Hepatocyte (in vitro differentiated cells): ENCODE measurements at regions not wholly inside any gene's neighbourhood (a gene's known extent, or its start where the extent isn't known, plus 50 kb on each side); places are given as distances from the start of the nearest gene placed in this dataset.

Source experiments
- EZH2phosphoT487 ChIP-seq: fragments of 200-600 bp; sonication (generic); IDR thresholded peaks from one replicate; pipeline ENCODE4 v1.6.1; 2018; ENCODE audit warnings: antibody characterized with exemption, mild to moderate bottlenecking, low read depth, moderate library complexity; ENCODE audit not compliant: unreplicated experiment, severe bottlenecking
- TF ChIP-seq, protein P1 (sequence below): fragments of 200-600 bp; sonication (generic); IDR thresholded peaks from 2 replicates; pipeline ENCODE4 v1.5.1; 2016; ENCODE audit warnings: antibody characterized with exemption, mild to moderate bottlenecking; ENCODE audit not compliant: poor library complexity

DNA sequence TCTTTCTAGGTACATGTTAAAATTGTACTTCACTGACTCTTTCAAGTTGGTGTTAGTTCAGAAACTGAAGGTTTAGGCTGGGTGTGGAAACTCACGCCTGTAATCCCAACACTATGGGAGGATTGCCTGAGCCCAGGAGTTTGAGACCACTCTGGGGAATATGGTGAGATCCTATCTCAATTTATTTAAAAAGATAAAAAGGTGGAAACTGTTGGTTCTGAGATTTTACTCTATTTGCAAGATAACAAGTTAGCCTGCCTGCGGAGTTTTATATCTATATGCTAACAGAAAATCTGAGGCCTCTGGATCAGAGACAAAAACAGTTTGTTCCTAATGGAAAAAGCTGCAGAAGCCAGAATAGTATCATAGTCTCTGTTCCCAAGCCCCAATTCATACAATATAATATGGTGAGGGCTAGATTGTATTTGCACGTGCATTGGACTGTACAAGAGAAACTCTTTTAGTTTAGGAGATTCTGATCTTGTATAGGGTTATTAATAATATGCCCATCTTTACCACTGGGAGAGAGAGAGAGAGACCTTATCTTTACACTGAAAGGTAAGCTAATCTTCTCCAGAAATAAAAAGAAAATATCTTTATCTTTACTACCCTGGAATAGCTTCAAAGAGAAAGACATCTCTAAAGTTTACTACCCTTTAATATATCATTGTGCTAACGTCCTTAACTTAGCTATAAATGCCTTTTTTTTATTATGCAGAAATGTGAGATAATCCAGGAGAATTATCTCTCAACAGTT lies 1267.6 kb downstream of the OTOL1 start:
- no peak for TF ChIP-seq EZH2phosphoT487
- TF ChIP-seq, protein P1, sequence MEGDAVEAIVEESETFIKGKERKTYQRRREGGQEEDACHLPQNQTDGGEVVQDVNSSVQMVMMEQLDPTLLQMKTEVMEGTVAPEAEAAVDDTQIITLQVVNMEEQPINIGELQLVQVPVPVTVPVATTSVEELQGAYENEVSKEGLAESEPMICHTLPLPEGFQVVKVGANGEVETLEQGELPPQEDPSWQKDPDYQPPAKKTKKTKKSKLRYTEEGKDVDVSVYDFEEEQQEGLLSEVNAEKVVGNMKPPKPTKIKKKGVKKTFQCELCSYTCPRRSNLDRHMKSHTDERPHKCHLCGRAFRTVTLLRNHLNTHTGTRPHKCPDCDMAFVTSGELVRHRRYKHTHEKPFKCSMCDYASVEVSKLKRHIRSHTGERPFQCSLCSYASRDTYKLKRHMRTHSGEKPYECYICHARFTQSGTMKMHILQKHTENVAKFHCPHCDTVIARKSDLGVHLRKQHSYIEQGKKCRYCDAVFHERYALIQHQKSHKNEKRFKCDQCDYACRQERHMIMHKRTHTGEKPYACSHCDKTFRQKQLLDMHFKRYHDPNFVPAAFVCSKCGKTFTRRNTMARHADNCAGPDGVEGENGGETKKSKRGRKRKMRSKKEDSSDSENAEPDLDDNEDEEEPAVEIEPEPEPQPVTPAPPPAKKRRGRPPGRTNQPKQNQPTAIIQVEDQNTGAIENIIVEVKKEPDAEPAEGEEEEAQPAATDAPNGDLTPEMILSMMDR: no peak
